ENCODE measurements at regions not wholly inside any gene's neighbourhood (a gene's known extent, or its start where the extent isn't known, plus 50 kb on each side); places are given as distances from the start of the nearest gene placed in this dataset.

DNA sequence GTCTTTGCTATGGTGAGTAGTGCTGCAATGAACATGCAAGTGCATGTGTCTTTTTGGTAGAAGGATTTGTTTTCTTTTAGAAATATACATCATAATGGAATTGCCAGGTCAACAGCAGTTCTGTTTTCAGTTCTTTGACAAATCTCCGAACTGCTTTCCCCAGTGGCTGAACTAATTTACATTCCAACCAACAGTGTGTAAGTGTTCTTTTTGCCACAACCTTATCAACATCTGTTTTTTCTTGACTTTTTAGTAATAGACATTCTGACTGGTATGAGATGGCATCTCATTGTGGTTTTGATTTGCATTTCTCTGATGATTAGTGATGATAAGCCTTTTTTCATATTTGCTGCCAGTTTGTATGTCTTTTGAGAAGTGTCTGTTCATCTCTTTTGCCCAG lies 406.3 kb downstream of the DTHD1 start:
- TF ChIP-seq, protein P1, sequence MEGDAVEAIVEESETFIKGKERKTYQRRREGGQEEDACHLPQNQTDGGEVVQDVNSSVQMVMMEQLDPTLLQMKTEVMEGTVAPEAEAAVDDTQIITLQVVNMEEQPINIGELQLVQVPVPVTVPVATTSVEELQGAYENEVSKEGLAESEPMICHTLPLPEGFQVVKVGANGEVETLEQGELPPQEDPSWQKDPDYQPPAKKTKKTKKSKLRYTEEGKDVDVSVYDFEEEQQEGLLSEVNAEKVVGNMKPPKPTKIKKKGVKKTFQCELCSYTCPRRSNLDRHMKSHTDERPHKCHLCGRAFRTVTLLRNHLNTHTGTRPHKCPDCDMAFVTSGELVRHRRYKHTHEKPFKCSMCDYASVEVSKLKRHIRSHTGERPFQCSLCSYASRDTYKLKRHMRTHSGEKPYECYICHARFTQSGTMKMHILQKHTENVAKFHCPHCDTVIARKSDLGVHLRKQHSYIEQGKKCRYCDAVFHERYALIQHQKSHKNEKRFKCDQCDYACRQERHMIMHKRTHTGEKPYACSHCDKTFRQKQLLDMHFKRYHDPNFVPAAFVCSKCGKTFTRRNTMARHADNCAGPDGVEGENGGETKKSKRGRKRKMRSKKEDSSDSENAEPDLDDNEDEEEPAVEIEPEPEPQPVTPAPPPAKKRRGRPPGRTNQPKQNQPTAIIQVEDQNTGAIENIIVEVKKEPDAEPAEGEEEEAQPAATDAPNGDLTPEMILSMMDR (IDR thresholded peaks at IDR 0.05), result no peak
- TF ChIP-seq POLR2A (IDR thresholded peaks at IDR 0.05) (no peak), EP300 (IDR thresholded peaks at IDR 0.05) (no peak), POLR2AphosphoS5 (IDR thresholded peaks at IDR 0.05) (no peak)

Data from stomach (tissue), 4 donors.